Trophoblast cell (in vitro differentiated cells and primary cell): ENCODE measurements at regions not wholly inside any gene's neighbourhood (a gene's known extent, or its start where the extent isn't known, plus 50 kb on each side); places are given as distances from the start of the nearest gene placed in this dataset.

Experiments used
- DNase-seq, 2 donors: peaks; one replicate each; pipeline ENCODE4 v3.0.0-alpha.2; 2016
- H2AFZ ChIP-seq: 2 replicates; pipeline ENCODE4 v1.6.1; 2013; ENCODE audit warnings: low read length, moderate library complexity, mild to moderate bottlenecking; ENCODE audit not compliant: insufficient read depth, poor library complexity
- H2AK5ac ChIP-seq: 2 replicates; pipeline ENCODE4 v1.6.1; 2013; ENCODE audit warnings: mild to moderate bottlenecking, low read length
- H2BK120ac ChIP-seq: 2 replicates; pipeline ENCODE4 v1.6.1; 2013; ENCODE audit warnings: low read length, mild to moderate bottlenecking, moderate library complexity; ENCODE audit not compliant: insufficient read depth, poor library complexity
- H2BK12ac ChIP-seq: 2 replicates; pipeline ENCODE4 v1.6.1; 2013; ENCODE audit warnings: mild to moderate bottlenecking, low read length, moderate library complexity
- H2BK5ac ChIP-seq: 2 replicates; pipeline ENCODE4 v1.6.1; 2013; ENCODE audit warnings: low read length, low read depth, moderate library complexity, mild to moderate bottlenecking; ENCODE audit not compliant: poor library complexity
- H3K14ac ChIP-seq: 2 replicates; pipeline ENCODE4 v1.6.1; 2013; ENCODE audit warnings: mild to moderate bottlenecking, low read length
- H3K18ac ChIP-seq: 2 replicates; pipeline ENCODE4 v1.6.1; 2013; ENCODE audit warnings: mild to moderate bottlenecking, low read length
- H3K23ac ChIP-seq: 2 replicates; pipeline ENCODE4 v1.6.1; 2013; ENCODE audit warnings: low read length
- H3K27ac ChIP-seq: 2 replicates; pipeline ENCODE4 v1.5.1; 2013; ENCODE audit warnings: low read depth, mild to moderate bottlenecking, inconsistent platforms, low read length, moderate library complexity
- H3K27me3 ChIP-seq: 2 replicates; pipeline ENCODE4 v1.6.1; 2013; ENCODE audit warnings: inconsistent platforms, mild to moderate bottlenecking, low read length, moderate library complexity; ENCODE audit not compliant: insufficient read depth
- H3K36me3 ChIP-seq, 2 experiments: 1 replicate in 1 of 2; 2 replicates in 1 of 2; pipeline ENCODE4 v1.6.1; 2013; ENCODE audit warnings: low read length in 2 of 2, mild to moderate bottlenecking in 2 of 2, moderate library complexity in 1 of 2; ENCODE audit not compliant: insufficient read depth in 2 of 2, control insufficient read depth in 1 of 2
- H3K4ac ChIP-seq: 2 replicates; pipeline ENCODE4 v1.6.1; 2013; ENCODE audit warnings: low read depth, mild to moderate bottlenecking, low read length, moderate library complexity
- H3K4me1 ChIP-seq, 2 experiments: 1 replicate in 1 of 2; 2 replicates in 1 of 2; pipeline ENCODE4 v1.6.1; 2013; ENCODE audit warnings: low read length in 2 of 2, mild to moderate bottlenecking in 2 of 2, moderate library complexity in 1 of 2; ENCODE audit not compliant: insufficient read depth in 2 of 2, control insufficient read depth in 1 of 2
- H3K4me2 ChIP-seq: 2 replicates; pipeline ENCODE4 v1.6.1; 2013; ENCODE audit warnings: inconsistent platforms, mild to moderate bottlenecking, low read length, moderate library complexity
- H3K4me3 ChIP-seq: 2 replicates; pipeline ENCODE4 v1.5.1; 2013; ENCODE audit warnings: mild to moderate bottlenecking, low read depth, low read length, inconsistent platforms
- H3K79me1 ChIP-seq: one replicate; pipeline ENCODE4 v1.6.1; 2013; ENCODE audit warnings: low read length
- H3K79me2 ChIP-seq: 2 replicates; pipeline ENCODE4 v1.6.1; 2013; ENCODE audit warnings: low read length, mild to moderate bottlenecking; ENCODE audit not compliant: control insufficient read depth, insufficient read depth, poor library complexity
- H3K9ac ChIP-seq: 2 replicates; pipeline ENCODE4 v1.6.1; 2013; ENCODE audit warnings: mild to moderate bottlenecking, low read length
- H3K9me3 ChIP-seq: 2 replicates; pipeline ENCODE4 v1.6.1; 2013; ENCODE audit warnings: low read depth, mild to moderate bottlenecking, control low read depth, inconsistent platforms, low read length; ENCODE audit not compliant: insufficient read depth
- H4K12ac ChIP-seq: 2 replicates; pipeline ENCODE4 v1.6.1; 2013; ENCODE audit warnings: low read depth, mild to moderate bottlenecking, low read length, moderate library complexity
- H4K8ac ChIP-seq: 2 replicates; pipeline ENCODE4 v1.6.1; 2013; ENCODE audit warnings: low read depth, mild to moderate bottlenecking, low read length, moderate library complexity
- H4K91ac ChIP-seq: one replicate; pipeline ENCODE4 v1.6.1; 2013; ENCODE audit warnings: low read depth, mild to moderate bottlenecking, low read length, moderate library complexity
- WGBS: extraction: QIAGEN DNeasy Blood & Tissue Kit; methylation state at CpG from one replicate; pipeline ENCODE4 v1.1.7; 2013; ENCODE audit warnings: missing lambda C conversion rate; ENCODE audit not compliant: insufficient read length, insufficient coverage; ENCODE audit errors: extremely low coverage; 5-methylcytosine and 5-hydroxymethylcytosine counted together

DNA sequence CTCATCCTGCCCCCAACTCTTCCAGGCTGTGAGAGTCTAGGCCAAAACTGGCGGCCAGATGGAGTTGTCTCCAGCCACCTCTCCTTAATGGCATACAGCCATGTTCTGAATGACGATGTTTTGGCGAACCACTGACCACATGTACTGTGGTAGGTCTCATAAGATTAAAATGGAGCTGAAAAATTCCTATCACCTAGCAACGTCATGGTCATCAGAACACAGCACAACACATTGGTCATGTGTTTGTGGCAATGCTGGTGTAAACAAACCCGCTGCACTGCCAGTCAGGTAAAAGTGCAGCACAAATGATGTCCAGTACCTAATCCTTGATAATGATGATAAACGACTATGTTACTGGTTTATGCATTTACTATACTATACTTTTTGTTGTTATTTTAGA, 290.0 kb upstream of the MKI67 start:
- no peak overlapping the region for H3K4me2 ChIP-seq
- H3K4me1 ChIP-seq: peaks cover 0 to 6% of the 10 kb centered on the region in 2 experiments
- peak; percentile 69 to 81 for DNase-seq
- H2AK5ac ChIP-seq: no peak overlapping the region
- no peak overlapping the region for H2BK5ac ChIP-seq
- no peak overlapping the region for H2AFZ ChIP-seq
- WGBS: no CpG with 5 or more reads among the region's 6 CpGs
- no peaks in the 10 kb centered on the region for H3K79me1 ChIP-seq
- no peak overlapping the region for H3K4ac ChIP-seq
- no peak overlapping the region for H3K9ac ChIP-seq
- H3K27ac ChIP-seq: no peak overlapping the region
- no peaks in the 10 kb centered on the region for H3K79me2 ChIP-seq
- H3K36me3 ChIP-seq: no peaks in the 10 kb centered on the region
- H4K91ac ChIP-seq: no peak overlapping the region
- no peak overlapping the region for H2BK120ac ChIP-seq
- H4K8ac ChIP-seq: no peak overlapping the region
- H2BK12ac ChIP-seq: no peak overlapping the region
- no peaks in the 10 kb centered on the region for H3K27me3 ChIP-seq
- H3K23ac ChIP-seq: no peak overlapping the region
- H4K12ac ChIP-seq: no peak overlapping the region
- no peak overlapping the region for H3K18ac ChIP-seq
- H3K4me3 ChIP-seq: no peak overlapping the region
- no peaks in the 10 kb centered on the region for H3K9me3 ChIP-seq
- H3K14ac ChIP-seq: no peak overlapping the region

DNA sequence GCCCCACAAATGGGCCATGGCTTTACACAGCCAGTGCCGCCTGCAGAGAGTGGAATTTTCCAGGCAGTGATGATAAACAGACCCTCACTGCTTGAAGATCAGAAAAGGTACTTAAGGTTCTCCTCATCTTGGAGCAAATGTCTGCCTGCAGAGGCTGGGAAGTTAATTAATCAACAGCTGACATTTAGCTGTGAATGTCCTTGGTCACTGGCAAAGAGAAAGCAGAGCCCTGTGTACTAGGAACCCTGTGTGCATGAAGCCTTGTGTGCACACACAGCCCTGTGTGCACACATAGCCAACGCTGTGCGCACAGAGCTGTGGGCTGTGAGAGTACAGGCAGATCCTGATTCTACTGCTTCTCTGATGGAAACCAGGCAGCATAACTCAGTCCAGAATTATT, 291.6 kb upstream of the MKI67 start:
- Histone ChIP-seq H3K14ac (no peak overlapping the region), H3K4me2 (no peak overlapping the region), H2BK5ac (no peak overlapping the region), H2AK5ac (no peak overlapping the region), H2BK12ac (no peak overlapping the region), H2AFZ (no peak overlapping the region), H3K4me3 (no peak overlapping the region), H3K27me3 (no peaks in the 10 kb centered on the region), H2BK120ac (no peak overlapping the region), H3K27ac (no peak overlapping the region), H3K36me3 (no peaks in the 10 kb centered on the region), H3K4ac (no peak overlapping the region), H3K9ac (no peak overlapping the region), H3K4me1 (peaks cover 3 to 6% of the 10 kb centered on the region in 2 experiments), H3K79me2 (no peaks in the 10 kb centered on the region), H4K12ac (no peak overlapping the region), H3K9me3 (no peaks in the 10 kb centered on the region), H3K23ac (no peak overlapping the region), H3K79me1 (no peaks in the 10 kb centered on the region), H4K91ac (no peak overlapping the region), H4K8ac (no peak overlapping the region), H3K18ac (no peak overlapping the region)
- WGBS: no CpG with 5 or more reads among the region's 3 CpGs
- DNase-seq: no peak

DNA sequence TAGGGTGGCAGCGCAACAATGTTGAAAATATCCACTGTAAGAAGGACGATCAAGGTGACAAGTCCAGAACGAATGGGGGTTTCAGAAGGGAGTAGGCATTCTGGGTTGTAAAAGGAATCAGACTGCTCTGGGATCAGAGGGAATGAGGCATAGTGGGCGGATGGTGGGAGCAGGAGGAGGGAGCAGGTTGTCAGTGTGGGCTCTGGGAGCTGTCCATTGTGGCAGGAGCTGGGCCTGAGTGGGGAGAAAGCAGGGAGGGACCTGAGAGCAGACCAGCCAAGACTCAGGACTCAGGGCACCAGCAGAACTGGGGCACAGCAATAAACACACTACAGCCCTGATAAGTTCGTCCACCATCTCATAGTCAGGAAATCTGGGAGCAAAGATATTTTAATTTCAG, 292.6 kb upstream of the MKI67 start:
- H3K4me3 ChIP-seq: no peak overlapping the region
- no peak for DNase-seq

GRCh38 chr10:128419466-128420019, 293.3 kb upstream of the MKI67 start:
- no peak overlapping the region for H3K9ac ChIP-seq
- H3K27ac ChIP-seq: no peak overlapping the region
- H4K12ac ChIP-seq: no peak overlapping the region
- no peaks in the 10 kb centered on the region for H3K27me3 ChIP-seq
- no peak overlapping the region for H4K91ac ChIP-seq
- no peak overlapping the region for H3K4me2 ChIP-seq
- H3K23ac ChIP-seq: no peak overlapping the region
- no peak overlapping the region for H4K8ac ChIP-seq
- no peak overlapping the region for H3K4me3 ChIP-seq
- no peak overlapping the region for H2BK12ac ChIP-seq
- H2BK120ac ChIP-seq: no peak overlapping the region
- DNase-seq: no peak
- H3K9me3 ChIP-seq: no peaks in the 10 kb centered on the region
- H3K18ac ChIP-seq: no peak overlapping the region
- H3K79me2 ChIP-seq: no peaks in the 10 kb centered on the region
- no peak overlapping the region for H2AFZ ChIP-seq
- no peak overlapping the region for H2BK5ac ChIP-seq
- H3K79me1 ChIP-seq: no peaks in the 10 kb centered on the region
- WGBS: no CpG with 5 or more reads among the region's 4 CpGs
- peaks cover 3 to 6% of the 10 kb centered on the region in 2 experiments for H3K4me1 ChIP-seq
- no peaks in the 10 kb centered on the region for H3K36me3 ChIP-seq
- H2AK5ac ChIP-seq: no peak overlapping the region
- no peak overlapping the region for H3K4ac ChIP-seq
- H3K14ac ChIP-seq: no peak overlapping the region

More for the DNA sequence above, 292.6 kb upstream of the MKI67 start:
- Histone ChIP-seq H2BK12ac (no peak overlapping the region), H2AFZ (no peak overlapping the region), H3K4me2 (no peak overlapping the region), H3K4me1 (peaks cover 3 to 6% of the 10 kb centered on the region in 2 experiments), H3K27ac (no peak overlapping the region), H3K14ac (no peak overlapping the region), H3K27me3 (no peaks in the 10 kb centered on the region), H4K8ac (no peak overlapping the region), H2AK5ac (no peak overlapping the region), H3K18ac (no peak overlapping the region), H3K79me2 (no peaks in the 10 kb centered on the region), H3K4ac (no peak overlapping the region), H3K79me1 (no peaks in the 10 kb centered on the region), H4K91ac (no peak overlapping the region), H2BK5ac (no peak overlapping the region), H3K9me3 (no peaks in the 10 kb centered on the region), H3K36me3 (no peaks in the 10 kb centered on the region), H3K23ac (no peak overlapping the region), H3K9ac (no peak overlapping the region), H2BK120ac (no peak overlapping the region), H4K12ac (no peak overlapping the region)
- no CpG with 5 or more reads among the region's 5 CpGs for WGBS
